ENCODE measurements at regions not wholly inside any gene's neighbourhood (a gene's known extent, or its start where the extent isn't known, plus 50 kb on each side); places are given as distances from the start of the nearest gene placed in this dataset.

GRCh38 chr20:40197691-40198090 lies 491.3 kb downstream of the MAFB start:
- POLR2A ChIA-PET, result no interaction called here
- no peaks in the 10 kb centered on the region for H3K27me3 Mint-ChIP-seq (ENCODE audit: low read depth)
- H3K27ac Mint-ChIP-seq, result peak overlapping the region; percentile 68; the same call in 1 of the 2 replicates
- no peaks in the 10 kb centered on the region for H3K36me3 Mint-ChIP-seq
- peaks cover 19% of the 10 kb centered on the region for H3K4me1 Mint-ChIP-seq
- H3K9me3 Mint-ChIP-seq, result no peaks in the 10 kb centered on the region
- no peak for ATAC-seq
- no peak for DNase-seq (ENCODE audit: low spot score)
- no peak overlapping the region for H3K4me3 Mint-ChIP-seq
- CTCF ChIA-PET, result interaction anchor here (0.9 kb wide), 1 partner anchor 324 kb away, joined by 3 read pairs; no protein-coding TSS in a partner anchor
- TF ChIP-seq IRF2 (CRISPR knock-in tag; IDR thresholded peaks at IDR 0.05; ENCODE audit: borderline replicate concordance, low read depth) (no peak), ZNF423 (CRISPR knock-in tag; IDR thresholded peaks at IDR 0.05) (no peak), NR2C2 (CRISPR knock-in tag; IDR thresholded peaks at IDR 0.05) (no peak), FOXK1 (CRISPR knock-in tag; IDR thresholded peaks at IDR 0.05) (no peak), MLX (CRISPR knock-in tag; IDR thresholded peaks at IDR 0.05) (no peak), E2F1 (CRISPR knock-in tag; IDR thresholded peaks at IDR 0.05) (no peak), CREB1 (CRISPR knock-in tag; IDR thresholded peaks at IDR 0.05) (no peak), TCF7 (CRISPR knock-in tag; IDR thresholded peaks at IDR 0.05; ENCODE audit: low read depth) (no peak), SMAD4 (CRISPR knock-in tag; IDR thresholded peaks at IDR 0.05) (no peak), NFE2L1 (CRISPR knock-in tag; IDR thresholded peaks at IDR 0.05) (no peak), ZBTB21 (CRISPR knock-in tag; IDR thresholded peaks at IDR 0.05; ENCODE audit: borderline replicate concordance) (no peak), ZNF317 (CRISPR knock-in tag; IDR thresholded peaks at IDR 0.05; ENCODE audit: borderline replicate concordance, low read depth) (no peak), ZNF396 (CRISPR knock-in tag; IDR thresholded peaks at IDR 0.05; ENCODE audit: borderline replicate concordance) (no peak), FOXJ3 (CRISPR knock-in tag; IDR thresholded peaks at IDR 0.05; ENCODE audit: borderline replicate concordance) (no peak)
- TF ChIP-seq, protein P1, sequence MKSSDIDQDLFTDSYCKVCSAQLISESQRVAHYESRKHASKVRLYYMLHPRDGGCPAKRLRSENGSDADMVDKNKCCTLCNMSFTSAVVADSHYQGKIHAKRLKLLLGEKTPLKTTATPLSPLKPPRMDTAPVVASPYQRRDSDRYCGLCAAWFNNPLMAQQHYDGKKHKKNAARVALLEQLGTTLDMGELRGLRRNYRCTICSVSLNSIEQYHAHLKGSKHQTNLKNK (CRISPR knock-in tag; IDR thresholded peaks at IDR 0.05), result no peak
- TF ChIP-seq, protein P2, sequence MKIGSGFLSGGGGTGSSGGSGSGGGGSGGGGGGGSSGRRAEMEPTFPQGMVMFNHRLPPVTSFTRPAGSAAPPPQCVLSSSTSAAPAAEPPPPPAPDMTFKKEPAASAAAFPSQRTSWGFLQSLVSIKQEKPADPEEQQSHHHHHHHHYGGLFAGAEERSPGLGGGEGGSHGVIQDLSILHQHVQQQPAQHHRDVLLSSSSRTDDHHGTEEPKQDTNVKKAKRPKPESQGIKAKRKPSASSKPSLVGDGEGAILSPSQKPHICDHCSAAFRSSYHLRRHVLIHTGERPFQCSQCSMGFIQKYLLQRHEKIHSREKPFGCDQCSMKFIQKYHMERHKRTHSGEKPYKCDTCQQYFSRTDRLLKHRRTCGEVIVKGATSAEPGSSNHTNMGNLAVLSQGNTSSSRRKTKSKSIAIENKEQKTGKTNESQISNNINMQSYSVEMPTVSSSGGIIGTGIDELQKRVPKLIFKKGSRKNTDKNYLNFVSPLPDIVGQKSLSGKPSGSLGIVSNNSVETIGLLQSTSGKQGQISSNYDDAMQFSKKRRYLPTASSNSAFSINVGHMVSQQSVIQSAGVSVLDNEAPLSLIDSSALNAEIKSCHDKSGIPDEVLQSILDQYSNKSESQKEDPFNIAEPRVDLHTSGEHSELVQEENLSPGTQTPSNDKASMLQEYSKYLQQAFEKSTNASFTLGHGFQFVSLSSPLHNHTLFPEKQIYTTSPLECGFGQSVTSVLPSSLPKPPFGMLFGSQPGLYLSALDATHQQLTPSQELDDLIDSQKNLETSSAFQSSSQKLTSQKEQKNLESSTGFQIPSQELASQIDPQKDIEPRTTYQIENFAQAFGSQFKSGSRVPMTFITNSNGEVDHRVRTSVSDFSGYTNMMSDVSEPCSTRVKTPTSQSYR (CRISPR knock-in tag; IDR thresholded peaks at IDR 0.05), result no peak

DNA sequence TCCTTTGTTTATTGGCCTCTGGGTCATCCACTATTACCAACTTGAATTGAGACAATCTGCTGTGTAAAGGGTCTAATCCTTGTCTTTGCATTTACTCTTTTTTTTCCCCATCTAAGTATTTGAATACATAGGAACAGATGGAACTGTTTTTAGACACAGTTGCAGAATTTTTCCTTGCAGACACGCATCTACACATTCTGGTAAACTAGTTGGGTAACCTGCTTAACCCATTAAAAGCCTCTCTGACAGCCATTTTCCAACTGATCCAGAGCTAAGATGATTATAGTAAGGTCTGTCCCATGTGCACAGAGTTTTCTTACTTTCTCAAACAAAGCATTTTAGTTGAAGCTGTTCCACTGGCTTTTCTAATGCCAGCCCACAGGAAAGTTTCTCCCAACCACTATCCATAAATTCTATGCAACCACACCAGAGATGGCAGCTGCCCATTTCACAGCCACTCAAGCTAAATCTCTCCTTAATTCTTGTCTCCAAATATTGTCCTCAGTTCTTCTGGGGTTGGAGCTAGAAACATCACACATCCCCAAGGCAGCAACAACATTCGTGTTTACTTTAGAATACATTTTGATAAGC lies 492.1 kb downstream of the MAFB start:
- H3K27me3 Mint-ChIP-seq (ENCODE audit: low read depth), result no peaks in the 10 kb centered on the region
- H3K4me1 Mint-ChIP-seq, result peaks cover 18% of the 10 kb centered on the region
- H3K36me3 Mint-ChIP-seq, result no peaks in the 10 kb centered on the region
- ATAC-seq (no peak), DNase-seq (ENCODE audit: low spot score) (no peak)
- 0 out of 2 replicates have a peak overlapping the region, but pooled peaks have one; percentile 54 for H3K27ac Mint-ChIP-seq
- POLR2A ChIA-PET, result interaction anchor here (0.6 kb wide), 1 partner anchor 17 kb away, joined by 4 read pairs; no protein-coding TSS in a partner anchor
- H3K4me3 Mint-ChIP-seq, result no peak overlapping the region
- no peaks in the 10 kb centered on the region for H3K9me3 Mint-ChIP-seq
- CTCF ChIA-PET, result no interaction called here
- no peak for TF ChIP-seq RORB (CRISPR knock-in tag; IDR thresholded peaks at IDR 0.05)
- no peak for TF ChIP-seq ZNF121 (CRISPR knock-in tag; IDR thresholded peaks at IDR 0.05)
- no peak for TF ChIP-seq ATF3 (CRISPR knock-in tag; conservative IDR thresholded peaks at IDR 0.05)
- no peak for TF ChIP-seq ZNF512 (CRISPR knock-in tag; IDR thresholded peaks at IDR 0.05; ENCODE audit: borderline replicate concordance)
- no peak for TF ChIP-seq EMX1 (CRISPR knock-in tag; IDR thresholded peaks at IDR 0.05)
- no peak for TF ChIP-seq ZNF263 (CRISPR knock-in tag; IDR thresholded peaks at IDR 0.05; ENCODE audit: low read depth)
- no peak for TF ChIP-seq GABPB1 (CRISPR knock-in tag; IDR thresholded peaks at IDR 0.05)
- no peak for TF ChIP-seq ZNF317 (CRISPR knock-in tag; IDR thresholded peaks at IDR 0.05; ENCODE audit: borderline replicate concordance, low read depth)
- TF ChIP-seq NFE2L1 (CRISPR knock-in tag; IDR thresholded peaks at IDR 0.05), result no peak
- no peak for TF ChIP-seq ERG (CRISPR knock-in tag; IDR thresholded peaks at IDR 0.05)
- no peak for TF ChIP-seq CTCF (IDR thresholded peaks at IDR 0.05)

Data from WTC11 (cell line).